Retinal pigment epithelial cell (primary cell): ENCODE measurements at regions not wholly inside any gene's neighbourhood (a gene's known extent, or its start where the extent isn't known, plus 50 kb on each side); places are given as distances from the start of the nearest gene placed in this dataset.
A peak's percentile ranks its signal among the peaks of the same experiment; 100 is the strongest.

Experiments used
- DNase-seq: peaks from one replicate; pipeline ENCODE4 v3.0.0-alpha.2; 2010; ENCODE audit warnings: low read depth
- H3K4me3 ChIP-seq: 2 replicates; pipeline ENCODE4 v1.5.1; 2011; ENCODE audit warnings: mild to moderate bottlenecking, low read length, control low read depth, moderate library complexity
- TF ChIP-seq, protein P1 (sequence below): conservative IDR thresholded peaks from 2 replicates; pipeline ENCODE4 v1.5.1; 2011; ENCODE audit warnings: low read depth, low read length, control low read depth, inconsistent platforms

DNA sequence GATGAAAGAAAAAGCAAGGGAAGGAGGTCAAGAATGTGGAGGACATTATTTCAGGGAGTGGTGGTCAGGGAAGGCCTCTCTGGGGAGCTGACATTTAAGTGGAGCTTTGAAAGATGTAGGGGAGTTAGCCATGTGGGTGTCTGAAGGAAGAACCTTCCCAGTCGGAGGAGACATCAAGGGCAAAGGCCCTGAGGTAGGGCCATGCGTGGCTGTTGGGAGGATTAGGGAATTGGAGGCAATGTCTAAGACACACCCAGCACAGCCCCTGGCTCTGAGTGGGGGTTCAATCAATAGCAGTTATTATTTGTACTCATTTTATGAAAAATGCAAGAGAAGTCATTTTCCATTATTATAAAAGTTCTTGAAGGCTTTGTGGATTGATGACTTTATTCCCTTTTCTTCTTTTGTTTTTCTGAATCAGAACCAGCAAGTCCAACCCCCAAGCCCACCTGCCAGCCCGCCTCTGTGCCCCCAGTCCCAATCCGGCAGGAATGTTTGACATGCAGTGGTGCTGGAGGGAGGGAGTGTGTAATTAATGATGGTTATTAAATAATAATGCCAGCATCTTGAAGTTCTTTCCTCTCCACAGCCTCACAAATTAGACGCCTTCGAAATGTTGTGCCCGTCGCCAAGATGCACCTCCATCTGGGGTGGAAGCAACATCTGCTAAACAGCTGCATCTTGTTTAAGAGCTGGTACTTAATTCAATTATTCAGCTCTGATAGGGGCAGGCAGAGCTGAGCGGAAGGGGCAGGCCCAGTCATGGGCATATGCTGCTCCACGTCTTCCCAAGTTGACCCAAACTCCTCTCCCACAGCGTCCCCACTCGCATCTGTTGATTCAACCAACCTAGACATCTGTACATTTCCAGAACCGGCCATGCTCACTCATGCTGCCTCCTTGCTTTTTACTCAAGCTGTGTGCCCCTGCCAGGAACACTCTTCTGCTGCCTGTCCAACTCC is 81.3 kb upstream of the SIRPA start:
- H3K4me3 ChIP-seq = no peak overlapping the region
- TF ChIP-seq, protein P1, sequence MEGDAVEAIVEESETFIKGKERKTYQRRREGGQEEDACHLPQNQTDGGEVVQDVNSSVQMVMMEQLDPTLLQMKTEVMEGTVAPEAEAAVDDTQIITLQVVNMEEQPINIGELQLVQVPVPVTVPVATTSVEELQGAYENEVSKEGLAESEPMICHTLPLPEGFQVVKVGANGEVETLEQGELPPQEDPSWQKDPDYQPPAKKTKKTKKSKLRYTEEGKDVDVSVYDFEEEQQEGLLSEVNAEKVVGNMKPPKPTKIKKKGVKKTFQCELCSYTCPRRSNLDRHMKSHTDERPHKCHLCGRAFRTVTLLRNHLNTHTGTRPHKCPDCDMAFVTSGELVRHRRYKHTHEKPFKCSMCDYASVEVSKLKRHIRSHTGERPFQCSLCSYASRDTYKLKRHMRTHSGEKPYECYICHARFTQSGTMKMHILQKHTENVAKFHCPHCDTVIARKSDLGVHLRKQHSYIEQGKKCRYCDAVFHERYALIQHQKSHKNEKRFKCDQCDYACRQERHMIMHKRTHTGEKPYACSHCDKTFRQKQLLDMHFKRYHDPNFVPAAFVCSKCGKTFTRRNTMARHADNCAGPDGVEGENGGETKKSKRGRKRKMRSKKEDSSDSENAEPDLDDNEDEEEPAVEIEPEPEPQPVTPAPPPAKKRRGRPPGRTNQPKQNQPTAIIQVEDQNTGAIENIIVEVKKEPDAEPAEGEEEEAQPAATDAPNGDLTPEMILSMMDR = no peak
- no peak for DNase-seq

DNA sequence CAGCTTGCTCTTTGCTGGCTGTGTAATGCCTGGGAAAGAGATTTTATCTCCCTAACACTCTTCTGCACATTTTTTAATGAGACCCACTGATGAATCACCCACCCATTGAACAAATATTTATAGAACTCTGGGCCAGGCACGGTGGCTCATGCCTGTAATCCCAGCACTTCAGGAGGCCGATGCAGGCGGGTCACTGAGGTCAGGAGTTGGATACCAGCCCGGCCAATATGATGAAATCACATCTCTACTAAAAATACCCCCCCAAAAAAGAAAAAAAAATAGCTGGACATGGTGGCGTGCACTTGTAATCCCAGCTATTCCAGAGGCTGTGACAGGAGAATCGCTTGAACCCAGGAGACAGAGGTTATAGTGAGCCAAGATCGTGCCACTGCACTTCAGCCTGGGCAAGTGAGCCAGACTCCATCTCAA is 82.1 kb upstream of the SIRPA start:
- peak; percentile 84 for DNase-seq

DNA sequence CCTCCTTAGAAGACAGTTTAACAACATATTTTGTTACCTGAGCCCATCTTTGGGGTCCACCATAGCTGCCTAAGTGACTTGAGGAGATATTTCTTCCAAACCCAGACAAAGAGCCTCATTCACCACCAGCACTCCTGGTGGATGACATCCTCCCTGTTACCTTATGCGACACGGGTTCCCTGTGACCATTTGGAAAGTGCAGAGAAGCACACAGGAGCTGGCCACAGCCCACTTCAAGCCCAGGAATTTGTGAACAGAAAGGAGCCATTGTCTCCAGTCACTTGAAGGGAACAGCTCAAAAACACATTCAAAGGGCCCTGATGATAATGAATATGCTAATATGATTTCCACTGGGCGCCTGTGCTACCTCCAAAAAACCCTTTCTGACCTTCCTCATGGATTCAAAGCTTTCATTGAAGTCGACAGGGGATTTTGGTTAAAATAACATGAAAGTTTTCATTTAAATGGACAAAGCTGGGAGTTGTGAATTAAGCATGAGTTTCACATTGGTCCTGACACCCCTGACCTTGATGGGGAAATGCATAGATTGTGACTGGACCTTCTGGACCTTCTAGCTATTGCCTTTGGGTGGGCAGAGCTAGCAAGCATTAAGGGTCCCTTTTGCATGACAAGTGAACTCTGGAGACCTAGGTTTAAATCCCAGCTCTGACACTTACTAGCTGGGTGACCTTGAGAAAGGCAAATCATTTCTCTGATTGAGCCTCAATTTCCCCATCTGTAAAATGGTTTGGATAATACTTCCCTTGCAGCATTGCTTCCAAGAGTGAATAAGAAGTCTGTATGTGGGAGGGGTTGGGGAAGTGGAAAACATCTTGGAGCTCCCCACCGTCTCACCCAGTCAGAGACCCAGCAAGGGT is 83.3 kb upstream of the SIRPA start:
- no peak overlapping the region for H3K4me3 ChIP-seq
- DNase-seq = no peak
- TF ChIP-seq, protein P1 = no peak

More for the DNA sequence above, 82.1 kb upstream of the SIRPA start:
- TF ChIP-seq, protein P1 = no peak
- H3K4me3 ChIP-seq = no peak overlapping the region

DNA sequence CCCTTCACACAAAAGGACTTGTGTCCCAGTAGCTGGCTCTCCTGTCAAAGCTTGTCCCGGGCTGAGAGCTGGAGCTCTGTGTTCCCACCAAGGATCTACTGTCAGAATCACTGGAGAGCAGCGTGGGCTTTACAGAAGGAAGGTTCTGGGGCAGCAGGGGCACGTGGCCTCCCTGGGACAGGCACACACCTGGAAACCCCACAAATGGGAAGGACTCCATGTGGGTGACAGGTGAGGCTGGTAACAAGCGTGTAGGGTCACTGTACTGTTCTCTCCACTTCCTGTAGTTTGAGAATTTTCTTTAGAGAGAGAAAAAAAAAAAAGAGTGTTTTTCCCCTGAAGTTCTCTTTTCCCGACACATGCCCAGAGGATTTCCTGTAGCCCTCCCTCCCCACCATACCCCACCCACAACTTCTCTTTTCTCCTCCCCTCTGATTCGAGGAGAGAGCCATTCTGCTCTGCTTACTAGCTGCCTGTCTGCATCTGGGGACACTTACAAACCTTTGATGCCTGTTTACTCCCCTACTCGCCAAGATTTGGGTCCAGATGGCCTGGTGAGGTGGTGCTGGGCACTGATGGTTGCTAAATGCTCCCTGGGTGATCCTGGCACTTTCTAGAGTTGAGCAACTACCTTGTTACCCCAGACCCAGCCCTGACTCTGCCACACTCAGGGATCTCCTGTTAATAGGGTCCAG is 84.1 kb upstream of the SIRPA start:
- H3K4me3 ChIP-seq = no peak overlapping the region
- DNase-seq = no peak
- TF ChIP-seq, protein P1 = no peak

DNA sequence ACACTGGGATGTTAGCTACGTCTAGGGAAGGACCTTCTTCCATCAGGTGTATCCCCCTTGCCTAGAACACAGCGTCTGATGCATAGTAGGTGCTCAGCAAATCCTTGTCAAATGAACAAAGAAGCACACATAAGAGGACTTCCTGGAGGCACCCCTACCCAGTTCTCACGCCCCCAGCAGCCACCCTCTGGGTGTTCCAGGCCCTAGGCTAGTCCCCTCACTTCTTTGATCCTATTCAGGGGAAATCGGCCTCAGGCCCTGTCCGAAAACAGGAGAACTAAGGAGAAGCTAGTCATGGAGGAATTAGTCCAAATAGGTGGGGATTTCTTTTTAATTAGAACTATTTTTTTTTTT is 84.7 kb upstream of the SIRPA start:
- no peak overlapping the region for H3K4me3 ChIP-seq
- TF ChIP-seq, protein P1 = no peak
- no peak for DNase-seq

DNA sequence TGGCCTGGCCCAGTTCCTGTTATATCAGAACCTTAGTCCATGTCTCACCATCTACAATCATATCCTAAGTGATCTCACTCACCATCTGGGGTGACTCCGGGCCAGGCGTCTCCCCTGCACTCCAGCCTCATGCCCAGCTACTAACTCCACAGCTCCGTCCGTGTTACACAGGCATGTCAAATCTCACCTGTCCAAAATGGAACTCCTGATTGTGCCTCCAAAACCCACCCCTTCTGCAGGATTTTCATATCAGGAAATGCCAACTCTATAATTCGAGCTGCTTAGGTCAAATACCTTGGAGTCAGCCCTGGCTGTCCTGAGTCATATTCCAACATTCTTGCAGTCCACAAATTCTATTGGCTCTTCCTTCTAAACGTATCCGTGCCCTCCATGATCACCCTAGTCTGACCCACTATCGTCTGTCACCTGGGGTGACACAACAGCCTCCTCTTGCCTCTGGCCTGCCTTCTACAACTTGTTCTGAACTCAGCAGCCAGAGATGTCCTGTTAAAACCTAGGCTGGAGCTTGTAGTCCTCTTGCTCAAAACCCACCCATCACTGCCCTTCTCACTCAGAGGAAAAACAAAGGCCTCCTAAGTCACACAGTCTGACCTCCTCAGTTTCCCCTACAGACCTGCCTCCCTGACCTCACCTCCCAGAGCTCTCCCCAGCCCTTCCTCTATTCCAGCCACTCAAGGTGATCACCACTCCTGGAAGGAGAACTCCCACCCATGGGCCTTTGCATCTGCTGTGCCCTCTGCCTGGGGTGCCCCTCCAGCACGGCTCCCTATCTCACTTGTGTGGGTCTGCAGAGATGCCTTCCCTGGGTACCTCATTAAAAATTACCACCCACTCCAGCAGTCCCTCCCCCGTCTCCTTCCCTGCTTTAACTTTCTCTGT is 85.3 kb upstream of the SIRPA start:
- TF ChIP-seq, protein P1 = no peak
- DNase-seq = no peak
- H3K4me3 ChIP-seq = no peak overlapping the region
